ENCODE measurements at regions not wholly inside any gene's neighbourhood (a gene's known extent, or its start where the extent isn't known, plus 50 kb on each side); places are given as distances from the start of the nearest gene placed in this dataset.

DNA sequence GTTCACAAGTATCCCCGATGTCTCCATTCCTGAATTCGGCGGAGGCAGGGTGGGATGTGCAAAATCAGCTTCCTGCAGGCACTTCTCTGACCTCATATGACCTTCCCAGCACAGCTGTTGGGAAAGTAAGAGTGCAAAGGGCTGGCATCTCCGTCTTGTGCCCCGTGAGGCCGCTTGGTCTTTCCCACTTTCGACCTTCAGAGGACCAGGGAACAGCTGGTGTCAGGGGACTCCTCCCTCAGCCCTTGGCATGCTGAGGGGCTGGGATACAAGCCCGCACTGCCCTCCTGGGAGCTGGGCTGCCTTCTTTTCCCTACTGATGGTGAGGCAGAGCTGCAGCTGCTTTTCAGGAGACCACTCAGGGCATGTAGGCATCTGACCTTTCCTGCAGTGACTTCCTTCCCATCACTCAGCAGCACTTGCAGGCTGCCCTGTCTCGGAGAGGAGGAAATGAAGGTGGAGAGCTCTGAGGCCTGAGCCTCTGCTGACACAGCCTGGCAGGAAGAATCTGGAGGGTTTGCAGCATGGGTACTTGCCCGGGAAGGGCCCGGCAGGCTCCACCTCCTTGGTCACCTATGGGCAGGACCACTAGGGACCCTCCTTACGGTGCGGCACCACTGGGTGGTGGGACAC lies 277.2 kb upstream of the HS6ST1 start:
- H3K4me1 Mint-ChIP-seq, result peaks cover 10% of the 10 kb centered on the region
- ATAC-seq, result no peak
- CTCF ChIA-PET, result interaction anchor here (0.6 kb wide), 1 partner anchor 65 kb away, joined by 3 read pairs; no protein-coding TSS in a partner anchor

DNA sequence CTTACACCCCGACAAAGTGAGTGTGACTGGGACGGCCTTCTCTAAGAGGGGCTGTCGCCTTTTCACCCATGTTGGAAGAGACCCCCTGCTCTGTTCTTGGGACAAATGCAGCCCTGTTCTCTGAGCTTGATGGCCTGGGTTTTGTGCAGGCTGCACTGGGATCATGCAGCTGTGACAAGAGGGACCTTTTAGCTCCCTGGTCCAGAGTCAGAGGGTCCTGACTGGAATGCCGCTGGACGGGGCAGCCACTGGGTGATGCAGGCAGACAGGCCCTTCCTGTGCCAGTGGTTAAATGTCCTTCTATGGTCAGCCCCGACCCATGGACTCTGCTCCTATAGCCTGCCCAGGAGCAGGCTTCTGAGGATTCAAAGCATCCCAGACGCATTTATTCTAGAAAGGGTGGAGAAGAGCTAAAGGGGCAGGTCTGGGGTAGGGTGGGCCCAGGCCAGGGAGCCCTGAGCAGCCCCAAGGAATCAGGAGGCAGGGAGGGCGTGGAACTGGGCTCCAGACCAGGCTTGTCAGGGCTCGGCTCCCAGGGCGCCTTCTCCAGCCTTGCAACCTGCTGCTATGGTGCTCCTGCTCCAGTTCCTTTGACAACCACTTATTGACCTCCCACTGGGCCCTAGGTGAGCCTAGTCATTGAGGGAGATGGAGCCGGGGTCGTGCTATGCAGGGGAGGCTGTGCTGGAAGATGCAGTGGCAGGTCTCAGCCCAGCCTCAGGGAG lies 277.9 kb upstream of the HS6ST1 start:
- Mint-ChIP-seq H3K4me3 (no peak overlapping the region), H3K4me1 (peaks cover 10% of the 10 kb centered on the region), H3K36me3 (no peaks in the 10 kb centered on the region), H3K9me3 (no peaks in the 10 kb centered on the region), H3K27ac (no peak overlapping the region), H3K27me3 (ENCODE audit: low read depth) (no peaks in the 10 kb centered on the region)
- ChIA-PET POLR2A (no interaction called here), CTCF (no interaction called here)
- DNase-seq (ENCODE audit: low spot score) (no peak), ATAC-seq (no peak)
- no peak for TF ChIP-seq SMAD4 (CRISPR knock-in tag; IDR thresholded peaks at IDR 0.05)
- no peak for TF ChIP-seq IRF1 (CRISPR knock-in tag; IDR thresholded peaks at IDR 0.05)
- no peak for TF ChIP-seq MLX (CRISPR knock-in tag; IDR thresholded peaks at IDR 0.05)
- no peak for TF ChIP-seq CREB1 (CRISPR knock-in tag; IDR thresholded peaks at IDR 0.05)
- TF ChIP-seq NR3C1 (CRISPR knock-in tag; conservative IDR thresholded peaks at IDR 0.05; ENCODE audit: low read depth), result no peak
- TF ChIP-seq USF1 (CRISPR knock-in tag; IDR thresholded peaks at IDR 0.05), result no peak
- no peak for TF ChIP-seq ATF1 (CRISPR knock-in tag; IDR thresholded peaks at IDR 0.05)
- TF ChIP-seq NR2C2 (CRISPR knock-in tag; IDR thresholded peaks at IDR 0.05), result no peak
- TF ChIP-seq, protein P1, sequence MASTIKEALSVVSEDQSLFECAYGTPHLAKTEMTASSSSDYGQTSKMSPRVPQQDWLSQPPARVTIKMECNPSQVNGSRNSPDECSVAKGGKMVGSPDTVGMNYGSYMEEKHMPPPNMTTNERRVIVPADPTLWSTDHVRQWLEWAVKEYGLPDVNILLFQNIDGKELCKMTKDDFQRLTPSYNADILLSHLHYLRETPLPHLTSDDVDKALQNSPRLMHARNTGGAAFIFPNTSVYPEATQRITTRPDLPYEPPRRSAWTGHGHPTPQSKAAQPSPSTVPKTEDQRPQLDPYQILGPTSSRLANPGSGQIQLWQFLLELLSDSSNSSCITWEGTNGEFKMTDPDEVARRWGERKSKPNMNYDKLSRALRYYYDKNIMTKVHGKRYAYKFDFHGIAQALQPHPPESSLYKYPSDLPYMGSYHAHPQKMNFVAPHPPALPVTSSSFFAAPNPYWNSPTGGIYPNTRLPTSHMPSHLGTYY (CRISPR knock-in tag; IDR thresholded peaks at IDR 0.05), result no peak
- TF ChIP-seq, protein P2, sequence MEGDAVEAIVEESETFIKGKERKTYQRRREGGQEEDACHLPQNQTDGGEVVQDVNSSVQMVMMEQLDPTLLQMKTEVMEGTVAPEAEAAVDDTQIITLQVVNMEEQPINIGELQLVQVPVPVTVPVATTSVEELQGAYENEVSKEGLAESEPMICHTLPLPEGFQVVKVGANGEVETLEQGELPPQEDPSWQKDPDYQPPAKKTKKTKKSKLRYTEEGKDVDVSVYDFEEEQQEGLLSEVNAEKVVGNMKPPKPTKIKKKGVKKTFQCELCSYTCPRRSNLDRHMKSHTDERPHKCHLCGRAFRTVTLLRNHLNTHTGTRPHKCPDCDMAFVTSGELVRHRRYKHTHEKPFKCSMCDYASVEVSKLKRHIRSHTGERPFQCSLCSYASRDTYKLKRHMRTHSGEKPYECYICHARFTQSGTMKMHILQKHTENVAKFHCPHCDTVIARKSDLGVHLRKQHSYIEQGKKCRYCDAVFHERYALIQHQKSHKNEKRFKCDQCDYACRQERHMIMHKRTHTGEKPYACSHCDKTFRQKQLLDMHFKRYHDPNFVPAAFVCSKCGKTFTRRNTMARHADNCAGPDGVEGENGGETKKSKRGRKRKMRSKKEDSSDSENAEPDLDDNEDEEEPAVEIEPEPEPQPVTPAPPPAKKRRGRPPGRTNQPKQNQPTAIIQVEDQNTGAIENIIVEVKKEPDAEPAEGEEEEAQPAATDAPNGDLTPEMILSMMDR (IDR thresholded peaks at IDR 0.05), result no peak
- TF ChIP-seq, protein P3, sequence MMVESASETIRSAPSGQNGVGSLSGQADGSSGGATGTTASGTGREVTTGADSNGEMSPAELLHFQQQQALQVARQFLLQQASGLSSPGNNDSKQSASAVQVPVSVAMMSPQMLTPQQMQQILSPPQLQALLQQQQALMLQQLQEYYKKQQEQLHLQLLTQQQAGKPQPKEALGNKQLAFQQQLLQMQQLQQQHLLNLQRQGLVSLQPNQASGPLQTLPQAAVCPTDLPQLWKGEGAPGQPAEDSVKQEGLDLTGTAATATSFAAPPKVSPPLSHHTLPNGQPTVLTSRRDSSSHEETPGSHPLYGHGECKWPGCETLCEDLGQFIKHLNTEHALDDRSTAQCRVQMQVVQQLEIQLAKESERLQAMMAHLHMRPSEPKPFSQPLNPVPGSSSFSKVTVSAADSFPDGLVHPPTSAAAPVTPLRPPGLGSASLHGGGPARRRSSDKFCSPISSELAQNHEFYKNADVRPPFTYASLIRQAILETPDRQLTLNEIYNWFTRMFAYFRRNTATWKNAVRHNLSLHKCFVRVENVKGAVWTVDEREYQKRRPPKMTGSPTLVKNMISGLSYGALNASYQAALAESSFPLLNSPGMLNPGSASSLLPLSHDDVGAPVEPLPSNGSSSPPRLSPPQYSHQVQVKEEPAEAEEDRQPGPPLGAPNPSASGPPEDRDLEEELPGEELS (CRISPR knock-in tag; IDR thresholded peaks at IDR 0.05), result no peak
- TF ChIP-seq ZSCAN18 (CRISPR knock-in tag; IDR thresholded peaks at IDR 0.05), result no peak

More for the DNA sequence above, 277.2 kb upstream of the HS6ST1 start:
- POLR2A ChIA-PET, result no interaction called here
- TF ChIP-seq E2F1 (CRISPR knock-in tag; IDR thresholded peaks at IDR 0.05), result no peak
- no peak for TF ChIP-seq PRRX2 (CRISPR knock-in tag; IDR thresholded peaks at IDR 0.05)
- no peak for TF ChIP-seq ZBTB43 (CRISPR knock-in tag; IDR thresholded peaks at IDR 0.05)
- Mint-ChIP-seq H3K4me3 (no peak overlapping the region), H3K36me3 (no peaks in the 10 kb centered on the region), H3K27ac (no peak overlapping the region), H3K9me3 (no peaks in the 10 kb centered on the region), H3K27me3 (ENCODE audit: low read depth) (no peaks in the 10 kb centered on the region)
- DNase-seq (ENCODE audit: low spot score), result no peak
